IMR-90 (cell line): ENCODE measurements at regions not wholly inside any gene's neighbourhood (a gene's known extent, or its start where the extent isn't known, plus 50 kb on each side); places are given as distances from the start of the nearest gene placed in this dataset.

Experiments
- CTCF ChIP-seq: conservative IDR thresholded peaks from 2 replicates; pipeline ENCODE4 v1.5.1; 2012; ENCODE audit warnings: mild to moderate bottlenecking, low read depth, low read length, improper control_type of control experiment
- MXI1 ChIP-seq: IDR thresholded peaks from 2 replicates; pipeline ENCODE4 v1.6.1; 2012; ENCODE audit warnings: low read depth, mild to moderate bottlenecking, low read length, moderate library complexity, borderline replicate concordance
- POLR2A ChIP-seq: IDR thresholded peaks from 2 replicates; pipeline ENCODE4 v1.6.1; 2012; ENCODE audit warnings: mild to moderate bottlenecking, low read depth, low read length
- RAD21 ChIP-seq: IDR thresholded peaks from 2 replicates; pipeline ENCODE4 v1.6.1; 2012; ENCODE audit warnings: low read length, improper control_type of control experiment
- RFX5 ChIP-seq: IDR thresholded peaks from 2 replicates; pipeline ENCODE4 v1.8.0; 2012; ENCODE audit warnings: low read depth, mild to moderate bottlenecking, low read length, moderate library complexity

GRCh38 chr6:44542401-44543116 is 155.1 kb downstream of the CDC5L start:
- TF ChIP-seq POLR2A: no peak
- TF ChIP-seq CTCF: no peak
- no peak for TF ChIP-seq MXI1
- no peak for TF ChIP-seq RFX5
- TF ChIP-seq RAD21: no peak
